Gastrocnemius medialis (tissue), 4 donors: ENCODE measurements at regions not wholly inside any gene's neighbourhood (a gene's known extent, or its start where the extent isn't known, plus 50 kb on each side); places are given as distances from the start of the nearest gene placed in this dataset.

Experiments
- POLR2A ChIP-seq, 2 donors: fragments of 450-650 bp; IDR thresholded peaks; one replicate each; pipeline ENCODE4 v1.6.1; 2017; ENCODE audit warnings: antibody characterized with exemption in 2 of 2, mild to moderate bottlenecking in 2 of 2, moderate library complexity in 2 of 2
- TF ChIP-seq, protein P1 (sequence below), 5 experiments: fragments of 450-650 bp in 3 of 5; fragments of 200-600 bp in 2 of 5; sonication (generic) in 2 of 5; IDR thresholded peaks in 4 of 5; conservative IDR thresholded peaks in 1 of 5; 1 replicate in 4 of 5; 2 replicates in 1 of 5; pipeline ENCODE4 v1.5.1; 2016 to 2019; ENCODE audit warnings: antibody characterized with exemption in 5 of 5, mild to moderate bottlenecking in 3 of 5, moderate library complexity in 3 of 5

DNA sequence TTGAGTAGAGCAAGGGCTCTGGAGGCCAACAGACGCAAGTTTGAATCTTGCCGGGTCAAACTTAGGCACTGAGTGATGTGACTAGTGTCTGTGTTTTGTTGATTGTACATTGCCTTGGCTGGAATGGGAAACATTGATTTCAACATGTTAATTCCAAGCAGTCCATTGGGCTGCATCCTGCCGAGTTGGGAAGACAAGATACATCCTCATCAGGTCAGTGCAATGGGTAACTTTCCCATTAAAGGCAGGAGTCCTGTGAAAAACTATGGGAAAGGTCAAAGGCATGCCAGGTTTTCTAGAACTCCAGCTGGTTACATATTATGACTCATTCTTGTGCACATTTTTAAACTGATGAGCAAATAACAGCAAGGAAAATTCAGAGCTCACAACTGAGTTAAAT, 126.5 kb upstream of the ABCA1 start:
- TF ChIP-seq, protein P1, sequence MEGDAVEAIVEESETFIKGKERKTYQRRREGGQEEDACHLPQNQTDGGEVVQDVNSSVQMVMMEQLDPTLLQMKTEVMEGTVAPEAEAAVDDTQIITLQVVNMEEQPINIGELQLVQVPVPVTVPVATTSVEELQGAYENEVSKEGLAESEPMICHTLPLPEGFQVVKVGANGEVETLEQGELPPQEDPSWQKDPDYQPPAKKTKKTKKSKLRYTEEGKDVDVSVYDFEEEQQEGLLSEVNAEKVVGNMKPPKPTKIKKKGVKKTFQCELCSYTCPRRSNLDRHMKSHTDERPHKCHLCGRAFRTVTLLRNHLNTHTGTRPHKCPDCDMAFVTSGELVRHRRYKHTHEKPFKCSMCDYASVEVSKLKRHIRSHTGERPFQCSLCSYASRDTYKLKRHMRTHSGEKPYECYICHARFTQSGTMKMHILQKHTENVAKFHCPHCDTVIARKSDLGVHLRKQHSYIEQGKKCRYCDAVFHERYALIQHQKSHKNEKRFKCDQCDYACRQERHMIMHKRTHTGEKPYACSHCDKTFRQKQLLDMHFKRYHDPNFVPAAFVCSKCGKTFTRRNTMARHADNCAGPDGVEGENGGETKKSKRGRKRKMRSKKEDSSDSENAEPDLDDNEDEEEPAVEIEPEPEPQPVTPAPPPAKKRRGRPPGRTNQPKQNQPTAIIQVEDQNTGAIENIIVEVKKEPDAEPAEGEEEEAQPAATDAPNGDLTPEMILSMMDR (IDR thresholded peaks at IDR 0.05 in 4 of 5, conservative IDR thresholded peaks at IDR 0.05 in 1 of 5), result no peak
- no peak for TF ChIP-seq POLR2A (IDR thresholded peaks at IDR 0.05)
